OCI-LY1 (cell line): ENCODE measurements at regions not wholly inside any gene's neighbourhood (a gene's known extent, or its start where the extent isn't known, plus 50 kb on each side); places are given as distances from the start of the nearest gene placed in this dataset.
A peak's percentile ranks its signal among the peaks of the same experiment; 100 is the strongest.

ENCODE experiments used
- H2AFZ ChIP-seq: fragments of 200-600 bp; sonication (generic), shearing (Covaris generic); 2 replicates; pipeline ENCODE4 v1.6.0; 2014; ENCODE audit warnings: antibody characterized with exemption, mild to moderate bottlenecking, low read length
- H3F3A ChIP-seq: fragments of 200-600 bp; sonication (generic), shearing (Covaris generic); 2 replicates; pipeline ENCODE4 v1.6.0; 2014; ENCODE audit warnings: mild to moderate bottlenecking, antibody characterized with exemption, low read length, moderate library complexity; ENCODE audit not compliant: insufficient read depth
- H3K27ac ChIP-seq: fragments of 200-600 bp; sonication (generic); 2 replicates; pipeline ENCODE4 v1.5.1; 2014; ENCODE audit warnings: low read length, mixed run types, mild to moderate bottlenecking, low read depth; ENCODE audit not compliant: poor library complexity, severe bottlenecking
- H3K27me3 ChIP-seq: fragments of 200-600 bp; sonication (generic); 2 replicates; pipeline ENCODE4 v1.6.0; 2014; ENCODE audit warnings: antibody characterized with exemption, mild to moderate bottlenecking, low read length, moderate library complexity; ENCODE audit not compliant: insufficient read depth
- H3K36me3 ChIP-seq: fragments of 200-600 bp; sonication (generic); 2 replicates; pipeline ENCODE4 v1.6.1; 2014; ENCODE audit warnings: mild to moderate bottlenecking, antibody characterized with exemption, low read length, moderate library complexity, mixed read lengths; ENCODE audit not compliant: insufficient read depth
- H3K4me1 ChIP-seq: fragments of 200-600 bp; sonication (generic); 2 replicates; pipeline ENCODE4 v1.5.1; 2014; ENCODE audit warnings: mild to moderate bottlenecking, low read length, moderate library complexity; ENCODE audit not compliant: insufficient read depth, severe bottlenecking
- H3K4me2 ChIP-seq: fragments of 200-600 bp; sonication (generic), shearing (Covaris generic); 2 replicates; pipeline ENCODE4 v1.6.1; 2014; ENCODE audit warnings: low read length
- H3K4me3 ChIP-seq: fragments of 200-600 bp; sonication (generic); 2 replicates; pipeline ENCODE4 v1.5.1; 2014; ENCODE audit warnings: low read length, low read depth, mild to moderate bottlenecking, mixed read lengths; ENCODE audit not compliant: poor library complexity, severe bottlenecking
- H3K79me2 ChIP-seq: fragments of 200-600 bp; shearing (Covaris generic); 2 replicates; pipeline ENCODE4 v1.6.1; 2016; ENCODE audit warnings: mixed run types, low read length, mixed read lengths; ENCODE audit not compliant: insufficient read depth
- H3K9ac ChIP-seq: fragments of 200-600 bp; sonication (generic), shearing (Covaris generic); 2 replicates; pipeline ENCODE4 v1.6.1; 2014; ENCODE audit warnings: mild to moderate bottlenecking, low read length, mixed read lengths
- H3K9me2 ChIP-seq: fragments of 200-600 bp; sonication (generic), shearing (Covaris generic); 2 replicates; pipeline ENCODE4 v1.6.1; 2014; ENCODE audit warnings: low read depth, mild to moderate bottlenecking, low read length, mixed read lengths
- H3K9me3 ChIP-seq: fragments of 200-600 bp; shearing (Covaris generic); 2 replicates; pipeline ENCODE4 v1.6.1; 2014; ENCODE audit warnings: low read length, mixed read lengths
- H4K20me1 ChIP-seq: fragments of 200-600 bp; sonication (generic), shearing (Covaris generic); 2 replicates; pipeline ENCODE4 v1.6.0; 2016; ENCODE audit warnings: mild to moderate bottlenecking, low read length; ENCODE audit not compliant: insufficient read depth
- CTCF ChIP-seq: fragments of 200-600 bp; sonication (generic), shearing (Covaris generic); IDR thresholded peaks from 2 replicates; pipeline ENCODE4 v1.5.1; 2017; ENCODE audit warnings: mild to moderate bottlenecking, antibody characterized with exemption, low read length, moderate library complexity, mixed read lengths
- EZH2 ChIP-seq: fragments of 200-600 bp; sonication (generic), shearing (Covaris generic); IDR thresholded peaks from 2 replicates; pipeline ENCODE4 v1.8.0; 2017; ENCODE audit warnings: borderline replicate concordance, mixed run types, mild to moderate bottlenecking, antibody characterized with exemption, low read length, moderate library complexity, mixed read lengths

- H3K27me3 ChIP-seq: no peaks in the 10 kb centered on the region; the same call in 1 of the 2 replicates
- no peaks in the 10 kb centered on the region for H4K20me1 ChIP-seq
- no peak overlapping the region for H3K4me2 ChIP-seq
Observed at GRCh38 chr17:77738751-77739531, 219.6 kb upstream of the TNRC6C start.

GRCh38 chr17:77740481-77740880 lies 218.0 kb upstream of the TNRC6C start:
- H3K4me2 ChIP-seq: no peak overlapping the region
- no peak overlapping the region for H3K27ac ChIP-seq
- no peak overlapping the region for H2AFZ ChIP-seq
- H3K27me3 ChIP-seq: no peaks in the 10 kb centered on the region; the same call in 1 of the 2 replicates
- no peaks in the 10 kb centered on the region for H3K79me2 ChIP-seq
- no peak overlapping the region for H3K4me3 ChIP-seq
- no peaks in the 10 kb centered on the region for H3K36me3 ChIP-seq
- no peaks in the 10 kb centered on the region for H3K9me3 ChIP-seq
- no peaks in the 10 kb centered on the region for H3K4me1 ChIP-seq
- TF ChIP-seq EZH2 (no peak), CTCF (no peak)
- no peak overlapping the region for H3K9ac ChIP-seq
- no peaks in the 10 kb centered on the region for H3F3A ChIP-seq
- H3K9me2 ChIP-seq: no peaks in the 10 kb centered on the region
- no peaks in the 10 kb centered on the region for H4K20me1 ChIP-seq

More at GRCh38 chr17:77738751-77739531, 219.6 kb upstream of the TNRC6C start:
- Histone ChIP-seq H2AFZ (no peak overlapping the region), H3K79me2 (no peaks in the 10 kb centered on the region), H3K4me3 (no peak overlapping the region), H3K36me3 (no peaks in the 10 kb centered on the region), H3K9me2 (no peaks in the 10 kb centered on the region), H3K27ac (no peak overlapping the region), H3K9me3 (no peaks in the 10 kb centered on the region), H3F3A (no peaks in the 10 kb centered on the region), H3K4me1 (no peaks in the 10 kb centered on the region), H3K9ac (no peak overlapping the region)
- TF ChIP-seq EZH2: no peak
- TF ChIP-seq CTCF: no peak

GRCh38 chr17:77741109-77741508 lies 217.4 kb upstream of the TNRC6C start:
- Histone ChIP-seq H3K27me3 (no peaks in the 10 kb centered on the region; the same call in 1 of the 2 replicates), H4K20me1 (no peaks in the 10 kb centered on the region), H3K79me2 (no peaks in the 10 kb centered on the region), H3K9me2 (no peaks in the 10 kb centered on the region), H3K4me2 (no peak overlapping the region), H3K27ac (no peak overlapping the region), H3K4me1 (no peaks in the 10 kb centered on the region), H3K9ac (no peak overlapping the region), H3K36me3 (no peaks in the 10 kb centered on the region), H3K9me3 (no peaks in the 10 kb centered on the region), H2AFZ (no peak overlapping the region), H3F3A (no peaks in the 10 kb centered on the region), H3K4me3 (no peak overlapping the region)
- TF ChIP-seq EZH2 (no peak), CTCF (peak; percentile 70)
